Spleen (tissue), 11 donors: ENCODE measurements at regions not wholly inside any gene's neighbourhood (a gene's known extent, or its start where the extent isn't known, plus 50 kb on each side); places are given as distances from the start of the nearest gene placed in this dataset.

Source experiments
- DNase-seq: peaks from one replicate; pipeline ENCODE4 v3.0.0-alpha.2; 2020
- H3K27ac ChIP-seq, 8 donors: fragments of 200-600 bp; sonication (generic) in 7 of 8; 1 replicate in 4 of 8; 2 replicates in 4 of 8; pipeline versions ENCODE4 v1.5.0 to v1.8.0; 2016 to 2021; ENCODE audit warnings: inconsistent platforms in 4 of 8, mild to moderate bottlenecking in 4 of 8, moderate library complexity in 1 of 8
- H3K27me3 ChIP-seq, 7 donors: fragments of 200-600 bp; sonication (generic) in 6 of 7; replicated peaks in 1 of 7; 1 replicate in 4 of 7; 2 replicates in 3 of 7; pipeline versions ENCODE4 v1.5.0 to v1.8.0; 2016 to 2021; ENCODE audit warnings: inconsistent platforms in 3 of 7, mild to moderate bottlenecking in 1 of 7
- H3K36me3 ChIP-seq, 6 donors: fragments of 200-600 bp; sonication (generic) in 5 of 6; 1 replicate in 4 of 6; 2 replicates in 2 of 6; pipeline versions ENCODE4 v1.5.0 to v1.8.0; 2016 to 2021; ENCODE audit warnings: inconsistent platforms in 2 of 6
- H3K4me1 ChIP-seq, 6 donors: fragments of 200-600 bp; sonication (generic) in 5 of 6; 1 replicate in 3 of 6; 2 replicates in 3 of 6; pipeline versions ENCODE4 v1.5.0 to v1.8.0; 2016 to 2021; ENCODE audit warnings: inconsistent platforms in 3 of 6
- H3K4me3 ChIP-seq, 8 donors: fragments of 200-600 bp; sonication (generic) in 7 of 8; 1 replicate in 4 of 8; 2 replicates in 4 of 8; pipeline versions ENCODE4 v1.5.0 to v1.8.0; 2016 to 2021; ENCODE audit warnings: inconsistent platforms in 4 of 8, mild to moderate bottlenecking in 4 of 8, moderate library complexity in 2 of 8
- H3K9me3 ChIP-seq, 8 donors: fragments of 200-600 bp; sonication (generic) in 7 of 8; 1 replicate in 4 of 8; 2 replicates in 4 of 8; pipeline versions ENCODE4 v1.5.0 to v1.8.0; 2016 to 2021; ENCODE audit warnings: inconsistent platforms in 4 of 8
- CTCF ChIP-seq, 11 experiments: fragments of 200-600 bp in 7 of 11; fragments of 450-650 bp in 4 of 11; sonication (generic) in 4 of 11; IDR thresholded peaks in 8 of 11; conservative IDR thresholded peaks in 3 of 11; 1 replicate in 7 of 11; 2 replicates in 4 of 11; pipeline versions ENCODE4 v1.4.0 to v1.8.0; 2016 to 2021; ENCODE audit warnings: antibody characterized with exemption in 11 of 11, inconsistent platforms in 4 of 11, mild to moderate bottlenecking in 1 of 11
- POLR2A ChIP-seq, 3 donors: fragments of 450-650 bp; IDR thresholded peaks; one replicate each; pipeline ENCODE4 v1.5.1; 2017; ENCODE audit warnings: antibody characterized with exemption in 3 of 3, mild to moderate bottlenecking in 1 of 3
- POLR2AphosphoS5 ChIP-seq, 3 donors: sonication (generic); formaldehyde crosslinking; IDR thresholded peaks; one replicate each; pipeline ENCODE4 v1.5.1; 2017; ENCODE audit warnings: antibody characterized with exemption in 3 of 3
- WGBS, 5 donors: extraction: QIAGEN DNeasy Blood & Tissue Kit in 3 of 5; methylation state at CpG; one replicate each; pipeline versions ENCODE4 v1.1.5 to v1.1.7; 2013 to 2018; 5-methylcytosine and 5-hydroxymethylcytosine counted together
- intact Hi-C: fragments of 100-400 bp; cut with DNase I; formaldehyde crosslinking; loops from one replicate; pipeline ENCODE4 v1.15.0; 2023; ENCODE audit warnings: low total_unique reads
- microRNA-seq, 3 donors: library from miRNA; unstranded; fragments of <30 nt; microRNA quantifications; one replicate each; pipeline versions ENCODE4 to v1.1.0, GENCODE V29; 2019 to 2020
- small RNA-seq, 4 donors: library from RNA; depleted of rRNA; stranded (forward); fragments of <200 nt; gene quantifications; one replicate each; pipeline ENCODE3, GENCODE V24; 2016
- donor health status: healthy with polysubstance abuse.
- donor health status: DM: no; HTN: no; CAD: no; lungs with moderate emphysema.
- donor health status: DM: no; HTN: no; CAD: no.
- donor health status: Bipolar disorder and iron deficiency.
- donor health status: healthy.
- donor health status: DM: no; HTN: no; CAD: no.
- donor health status: DM: yes; HTN: yes; CAD: no.

DNA sequence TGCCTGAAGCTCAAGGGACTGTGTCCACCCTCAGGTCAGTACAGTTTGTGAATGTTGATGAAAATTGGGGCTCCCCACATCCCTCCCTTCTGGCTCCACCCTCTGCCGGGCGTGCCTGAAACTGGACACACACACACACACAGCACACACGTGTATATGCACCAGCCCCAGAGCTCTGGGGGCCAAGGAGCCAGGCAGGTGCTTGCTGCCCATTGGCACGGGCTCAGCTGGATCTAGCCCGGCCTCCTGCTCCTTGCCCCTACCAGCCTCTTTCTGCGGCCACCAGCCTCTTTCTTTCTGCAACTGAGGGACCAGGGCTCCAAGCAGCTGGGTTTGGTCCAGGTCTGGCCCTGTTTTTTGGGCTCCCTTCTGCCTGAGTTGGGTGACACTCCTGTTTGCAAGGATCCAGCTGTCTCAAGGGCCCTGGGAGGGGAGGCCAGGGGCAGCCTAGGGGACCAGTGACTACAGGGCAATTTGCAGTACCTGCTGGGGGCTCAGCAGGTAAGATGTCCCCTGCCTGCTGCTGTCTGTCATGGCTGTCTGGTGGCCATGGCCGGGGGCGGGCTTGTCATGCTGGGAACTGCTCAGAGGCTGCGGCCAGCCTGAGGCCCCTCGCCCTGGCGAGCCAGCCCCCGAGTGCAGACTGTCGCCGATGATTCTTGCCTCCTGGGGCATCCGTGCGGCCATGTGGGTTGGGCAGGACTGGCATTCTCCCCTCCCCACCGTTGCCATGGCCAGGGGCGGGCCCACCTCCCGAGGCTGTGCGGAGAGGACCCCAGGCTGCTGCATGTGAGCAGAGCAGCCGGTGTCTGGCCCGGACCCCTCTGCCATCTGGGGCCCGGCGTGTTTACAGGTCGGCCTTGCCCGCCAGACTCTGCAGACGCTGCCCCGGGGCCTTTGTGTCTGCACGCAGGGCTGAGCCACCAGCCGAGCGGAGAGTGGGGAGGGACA lies 51.5 kb upstream of the PPARA start:
- intact Hi-C loops = no loop called here
- Histone ChIP-seq H3K4me3 (no peak overlapping the region), H3K4me1 (peaks cover 6 to 94% (median 61%) of the 10 kb centered on the region in 6 donors), H3K36me3 (peaks cover 2 to 82% (median 61%) of the 10 kb centered on the region in 6 donors), H3K9me3 (no peaks in the 10 kb centered on the region), H3K27me3 (no peaks in the 10 kb centered on the region), H3K27ac (peak overlapping the region in 5 of 8 donors; percentile 43 to 98 (median 67))
- DNase-seq = no peak
- TF ChIP-seq CTCF (IDR thresholded peaks at IDR 0.05 in 8 of 11, conservative IDR thresholded peaks at IDR 0.05 in 3 of 11) (no peak), POLR2A (IDR thresholded peaks at IDR 0.05) (no peak), POLR2AphosphoS5 (IDR thresholded peaks at IDR 0.05) (peak in 2 of 3 donors; percentile 13 to 48)
- 78 to 86% (median 84%) methylated on average over 24 to 31 of the region's 31 CpGs for WGBS, 5 donors

DNA sequence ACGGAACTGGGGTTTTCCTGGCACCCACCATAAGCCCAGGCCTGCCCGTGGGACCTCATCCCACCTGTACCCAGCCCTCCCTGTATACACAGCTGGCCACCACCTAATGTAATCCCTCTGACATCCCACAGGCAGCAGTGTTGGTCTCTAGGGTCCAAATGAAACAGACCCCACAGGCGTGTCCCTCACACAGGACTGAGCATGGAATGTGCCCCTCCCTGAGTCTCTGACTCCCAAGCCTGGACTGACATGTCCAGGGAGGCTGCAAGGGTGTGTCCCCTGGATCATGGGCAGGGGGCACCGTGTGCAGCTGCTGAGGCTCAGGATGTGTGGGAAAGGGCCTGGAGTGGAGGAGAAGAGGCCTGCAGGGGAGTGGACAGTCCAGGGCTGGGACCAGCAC lies 50.6 kb upstream of the PPARA start:
- intact Hi-C loops = no loop called here

DNA sequence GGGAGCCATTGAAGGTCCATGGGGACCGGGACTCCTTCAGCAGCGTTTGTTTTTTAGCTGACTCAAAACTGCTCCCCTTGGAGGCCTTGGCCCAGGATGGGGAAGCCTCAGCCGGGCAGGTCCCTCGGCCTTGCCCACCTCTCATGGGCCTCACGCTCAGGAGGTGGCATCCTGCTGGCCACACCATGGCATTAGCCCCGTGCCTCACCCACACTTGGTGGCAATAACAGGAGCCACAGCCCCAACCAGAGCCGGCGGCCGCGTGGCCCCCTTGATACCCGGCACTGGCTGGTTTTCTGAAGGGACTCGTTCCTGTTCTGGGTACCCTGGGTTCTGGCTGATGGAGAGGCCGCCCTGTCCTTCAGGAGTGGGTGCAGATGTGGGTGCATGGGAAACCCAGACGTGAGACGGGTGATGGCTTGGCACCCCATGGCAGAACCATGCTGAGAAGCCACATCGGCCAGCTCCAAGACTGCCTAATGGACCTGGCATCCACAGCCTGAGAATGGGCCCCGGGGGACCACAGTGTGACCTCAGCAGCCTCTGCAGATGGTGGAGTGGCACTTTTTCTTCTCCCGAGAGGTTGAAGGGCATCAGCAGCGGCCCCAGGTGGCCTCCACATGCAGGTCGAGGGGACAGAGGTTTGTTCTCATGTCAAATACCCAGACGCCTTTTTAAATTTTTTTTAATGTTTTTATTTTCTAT lies 49.8 kb upstream of the PPARA start:
- intact Hi-C loops = no loop called here
- Histone ChIP-seq H3K4me3 (no peak overlapping the region), H3K36me3 (peaks cover 2 to 93% (median 63%) of the 10 kb centered on the region in 6 donors), H3K27me3 (no peaks in the 10 kb centered on the region), H3K27ac (peak overlapping the region in 6 of 8 donors; percentile 4 to 98 (median 56)), H3K4me1 (peaks cover 7 to 98% (median 66%) of the 10 kb centered on the region in 6 donors), H3K9me3 (no peaks in the 10 kb centered on the region)
- 74 to 85% (median 84%) methylated on average over 15 to 21 of the region's 21 CpGs for WGBS, 5 donors
- no peak for DNase-seq
- TF ChIP-seq POLR2A (IDR thresholded peaks at IDR 0.05) (no peak), POLR2AphosphoS5 (IDR thresholded peaks at IDR 0.05) (peak in 2 of 3 donors; percentile 28 to 37)

More for the DNA sequence above, 50.6 kb upstream of the PPARA start:
- Histone ChIP-seq H3K36me3 (peaks cover 2 to 85% (median 63%) of the 10 kb centered on the region in 6 donors), H3K9me3 (no peaks in the 10 kb centered on the region), H3K4me1 (peaks cover 0 to 94% (median 61%) of the 10 kb centered on the region in 6 donors), H3K4me3 (no peak overlapping the region), H3K27me3 (no peaks in the 10 kb centered on the region), H3K27ac (peak overlapping the region in 5 of 8 donors; percentile 21 to 98 (median 67))
- TF ChIP-seq CTCF (IDR thresholded peaks at IDR 0.05 in 8 of 11, conservative IDR thresholded peaks at IDR 0.05 in 3 of 11) = no peak
- no peak for TF ChIP-seq POLR2A (IDR thresholded peaks at IDR 0.05)
- TF ChIP-seq POLR2AphosphoS5 (IDR thresholded peaks at IDR 0.05) = no peak
- 41 to 84% (median 74%) methylated on average over 3 to 4 of the region's 4 CpGs for WGBS, 5 donors
- no peak for DNase-seq

Small RNAs in the stretch of these regions (microRNA-seq; reads per million reads assigned to microRNA genes)
- gene MIR3619 = 0.57 to 3.6 (median 2.8) reads per million in 3 donors

Small RNAs in the stretch of these regions (small RNA-seq; reads per million reads assigned to genes)
- 0 to 0.15 (median 0) reads per million in 4 donors for gene MIR3619
